WTC11 (cell line): ENCODE measurements at regions not wholly inside any gene's neighbourhood (a gene's known extent, or its start where the extent isn't known, plus 50 kb on each side); places are given as distances from the start of the nearest gene placed in this dataset.

ENCODE experiments used
- ATAC-seq: fragments of 200-7000 bp; cut with Tn5 transposase; 2 replicates; pipeline ENCODE4 v1.10.0; 2021; ENCODE audit warnings: mild to moderate bottlenecking, moderate library complexity
- CTCF ChIA-PET: fragments of 300-600 bp; sonication (Branson Sonifier 250); formaldehyde crosslinking; loops from one replicate; lab custom pipeline; 2021; ENCODE audit warnings: antibody characterized with exemption; lab: Charles Lee
- POLR2A ChIA-PET: fragments of 350-600 bp; sonication (Branson Sonifier 250); formaldehyde crosslinking; loops from one replicate; lab custom pipeline; 2021; ENCODE audit warnings: antibody characterized with exemption; lab: Charles Lee
- DNase-seq: peaks from one replicate; pipeline ENCODE4 v3.0.0; 2021; ENCODE audit warnings: low spot score
- H3K27ac Mint-ChIP-seq: 2 replicates; pipeline ENCODE4 v1.8.0; 2021; ENCODE audit warnings: mixed read lengths
- H3K27me3 Mint-ChIP-seq: 2 replicates; pipeline ENCODE4 v1.8.0; 2021; ENCODE audit warnings: low read depth, mild to moderate bottlenecking, moderate library complexity, mixed read lengths
- H3K36me3 Mint-ChIP-seq: 2 replicates; pipeline ENCODE4 v1.8.0; 2021; ENCODE audit warnings: mixed read lengths
- H3K4me1 Mint-ChIP-seq: 2 replicates; pipeline ENCODE4 v1.8.0; 2022; ENCODE audit warnings: mixed read lengths
- H3K4me3 Mint-ChIP-seq: 2 replicates; pipeline ENCODE4 v1.8.0; 2021; ENCODE audit warnings: mild to moderate bottlenecking, moderate library complexity, mixed read lengths
- H3K9me3 Mint-ChIP-seq: 2 replicates; pipeline ENCODE4 v1.8.0; 2021; ENCODE audit warnings: mixed read lengths
- ATF1 ChIP-seq: sonication (generic); formaldehyde crosslinking; IDR thresholded peaks from 2 replicates; pipeline ENCODE4 v1.8.1; 2023; ENCODE audit warnings: mild to moderate bottlenecking, moderate library complexity, missing genetic modification reagents
- ATF2 ChIP-seq: sonication (generic); formaldehyde crosslinking; IDR thresholded peaks from 2 replicates; pipeline ENCODE4 v1.8.1; 2022; ENCODE audit warnings: low read depth, missing genetic modification reagents, borderline replicate concordance
- CBFB ChIP-seq: sonication (generic); formaldehyde crosslinking; IDR thresholded peaks from 2 replicates; pipeline ENCODE4 v1.8.1; 2022; ENCODE audit warnings: mild to moderate bottlenecking, low read depth, missing genetic modification reagents
- CREB1 ChIP-seq: sonication (generic); formaldehyde crosslinking; IDR thresholded peaks from 2 replicates; pipeline ENCODE4 v1.8.0; 2023; ENCODE audit warnings: mild to moderate bottlenecking, missing genetic modification reagents
- E2F1 ChIP-seq: sonication (generic); formaldehyde crosslinking; IDR thresholded peaks from 2 replicates; pipeline ENCODE4 v1.8.0; 2022; ENCODE audit warnings: mild to moderate bottlenecking, missing genetic modification reagents
- ELF4 ChIP-seq: sonication (generic); formaldehyde crosslinking; IDR thresholded peaks from 2 replicates; pipeline ENCODE4 v1.8.1; 2022; ENCODE audit warnings: low read depth, mild to moderate bottlenecking, moderate library complexity, missing genetic modification reagents
- EMX1 ChIP-seq: fragments of 250-450 bp; sonication (Bioruptor Pico); IDR thresholded peaks from 2 replicates; pipeline ENCODE4 v1.8.0; 2021; ENCODE audit warnings: mild to moderate bottlenecking
- ESRRA ChIP-seq: sonication (generic); formaldehyde crosslinking; IDR thresholded peaks from 2 replicates; pipeline ENCODE4 v1.8.1; 2022; ENCODE audit warnings: mild to moderate bottlenecking, missing genetic modification reagents, borderline replicate concordance
- ETV6 ChIP-seq: sonication (generic); formaldehyde crosslinking; IDR thresholded peaks from 2 replicates; pipeline ENCODE4 v1.8.1; 2022; ENCODE audit warnings: mild to moderate bottlenecking, missing genetic modification reagents
- FOXJ3 ChIP-seq: sonication (generic); formaldehyde crosslinking; IDR thresholded peaks from 2 replicates; pipeline ENCODE4 v1.9.0; 2021; ENCODE audit warnings: missing genetic modification reagents, mild to moderate bottlenecking, borderline replicate concordance
- GTF2I ChIP-seq: fragments of 250-450 bp; sonication (Bioruptor Pico); conservative IDR thresholded peaks from 2 replicates; pipeline ENCODE4 v1.4.0; 2021; ENCODE audit warnings: mild to moderate bottlenecking
- HMGA2 ChIP-seq: fragments of 250-450 bp; sonication (Bioruptor Pico); IDR thresholded peaks from 2 replicates; pipeline ENCODE4 v1.4.0; 2021; ENCODE audit warnings: mild to moderate bottlenecking, moderate library complexity
- IRF2 ChIP-seq: sonication (generic); formaldehyde crosslinking; IDR thresholded peaks from 2 replicates; pipeline ENCODE4 v1.8.0; 2022; ENCODE audit warnings: low read depth, missing genetic modification reagents, borderline replicate concordance
- MXD4 ChIP-seq: fragments of 250-450 bp; sonication (Bioruptor Pico); IDR thresholded peaks from 2 replicates; pipeline ENCODE4 v1.8.0; 2021; ENCODE audit warnings: mild to moderate bottlenecking, moderate library complexity, borderline replicate concordance
- NFATC4 ChIP-seq: fragments of 250-450 bp; sonication (Bioruptor Pico); IDR thresholded peaks from 2 replicates; pipeline ENCODE4 v1.9.0; 2021; ENCODE audit warnings: mild to moderate bottlenecking
- NFE2L1 ChIP-seq: sonication (generic); formaldehyde crosslinking; IDR thresholded peaks from 2 replicates; pipeline ENCODE4 v1.8.1; 2023; ENCODE audit warnings: missing genetic modification reagents
- NFYB ChIP-seq: sonication (generic); formaldehyde crosslinking; conservative IDR thresholded peaks from 2 replicates; pipeline ENCODE4 v1.8.0; 2022; ENCODE audit warnings: low read depth, missing genetic modification reagents
- PREB ChIP-seq: sonication (generic); formaldehyde crosslinking; IDR thresholded peaks from 2 replicates; pipeline ENCODE4 v1.8.1; 2022; ENCODE audit warnings: mild to moderate bottlenecking, missing genetic modification reagents, moderate library complexity, borderline replicate concordance
- PRRX2 ChIP-seq: fragments of 250-450 bp; sonication (Bioruptor Pico); IDR thresholded peaks from 2 replicates; pipeline ENCODE4 v1.8.0; 2021; ENCODE audit warnings: mild to moderate bottlenecking
- RORB ChIP-seq: fragments of 250-450 bp; sonication (Bioruptor Pico); IDR thresholded peaks from 2 replicates; pipeline ENCODE4 v1.9.0; 2021; ENCODE audit warnings: mild to moderate bottlenecking
- USF1 ChIP-seq: sonication (generic); formaldehyde crosslinking; IDR thresholded peaks from 2 replicates; pipeline ENCODE4 v1.8.0; 2022; ENCODE audit warnings: mild to moderate bottlenecking, missing genetic modification reagents
- ZBTB21 ChIP-seq: sonication (generic); formaldehyde crosslinking; IDR thresholded peaks from 2 replicates; pipeline ENCODE4 v1.8.1; 2023; ENCODE audit warnings: mild to moderate bottlenecking, missing genetic modification reagents, borderline replicate concordance
- ZMAT4 ChIP-seq: fragments of 250-450 bp; sonication (Bioruptor Pico); IDR thresholded peaks from 2 replicates; pipeline ENCODE4 v1.9.0; 2021; ENCODE audit warnings: mild to moderate bottlenecking
- ZNF121 ChIP-seq: sonication (generic); formaldehyde crosslinking; IDR thresholded peaks from 2 replicates; pipeline ENCODE4 v1.8.0; 2023; ENCODE audit warnings: missing genetic modification reagents
- ZNF138 ChIP-seq: sonication (generic); formaldehyde crosslinking; conservative IDR thresholded peaks from 2 replicates; pipeline ENCODE4 v1.8.1; 2022; ENCODE audit warnings: mild to moderate bottlenecking, moderate library complexity, missing genetic modification reagents
- ZNF219 ChIP-seq: sonication (generic); formaldehyde crosslinking; IDR thresholded peaks from 2 replicates; pipeline ENCODE4 v1.8.0; 2023; ENCODE audit warnings: missing genetic modification reagents, mild to moderate bottlenecking, borderline replicate concordance
- ZNF232 ChIP-seq: sonication (generic); formaldehyde crosslinking; IDR thresholded peaks from 2 replicates; pipeline ENCODE4 v1.8.0; 2022; ENCODE audit warnings: mild to moderate bottlenecking, missing genetic modification reagents
- ZNF317 ChIP-seq: sonication (generic); formaldehyde crosslinking; IDR thresholded peaks from 2 replicates; pipeline ENCODE4 v1.8.1; 2023; ENCODE audit warnings: low read depth, mild to moderate bottlenecking, moderate library complexity, missing genetic modification reagents, borderline replicate concordance
- ZNF423 ChIP-seq: fragments of 250-450 bp; sonication (Bioruptor Pico); IDR thresholded peaks from 2 replicates; pipeline ENCODE4 v2.1.2; 2022; ENCODE audit warnings: mild to moderate bottlenecking, moderate library complexity
- ZSCAN18 ChIP-seq: fragments of 250-450 bp; sonication (Bioruptor Pico); IDR thresholded peaks from 2 replicates; pipeline ENCODE4 v2.1.2; 2022; ENCODE audit warnings: mild to moderate bottlenecking, moderate library complexity

GRCh38 chr3:80142714-80143113, 374.9 kb upstream of the ROBO1 start:
- no peaks in the 10 kb centered on the region for H3K4me1 Mint-ChIP-seq
- CTCF ChIA-PET, result no interaction called here

GRCh38 chr3:80141557-80141956, 373.8 kb upstream of the ROBO1 start:
- ATAC-seq (no peak), DNase-seq (no peak)
- H3K36me3 Mint-ChIP-seq, result no peaks in the 10 kb centered on the region
- H3K9me3 Mint-ChIP-seq, result peaks cover 4% of the 10 kb centered on the region
- no peaks in the 10 kb centered on the region; the same call in 1 of the 2 replicates for H3K27me3 Mint-ChIP-seq
- POLR2A ChIA-PET, result no interaction called here
- CTCF ChIA-PET, result no interaction called here
- H3K4me3 Mint-ChIP-seq, result no peak overlapping the region
- H3K27ac Mint-ChIP-seq, result no peak overlapping the region
- no peaks in the 10 kb centered on the region for H3K4me1 Mint-ChIP-seq
- TF ChIP-seq CREB1 (CRISPR knock-in tag) (no peak), USF1 (CRISPR knock-in tag) (no peak), ZNF219 (no peak), ESRRA (no peak), RORB (CRISPR knock-in tag) (no peak), ZSCAN18 (CRISPR knock-in tag) (no peak), GTF2I (CRISPR knock-in tag) (no peak), FOXJ3 (CRISPR knock-in tag) (no peak), ATF1 (CRISPR knock-in tag) (no peak), ZNF138 (CRISPR knock-in tag) (no peak), ZNF232 (CRISPR knock-in tag) (no peak), PRRX2 (CRISPR knock-in tag) (no peak), ELF4 (no peak), ZNF317 (CRISPR knock-in tag) (no peak), MXD4 (CRISPR knock-in tag) (no peak), ZBTB21 (CRISPR knock-in tag) (no peak), NFYB (CRISPR knock-in tag) (no peak), ATF2 (CRISPR knock-in tag) (no peak), IRF2 (no peak)

More at GRCh38 chr3:80142714-80143113, 374.9 kb upstream of the ROBO1 start:
- H3K27ac Mint-ChIP-seq, result no peak overlapping the region
- TF ChIP-seq ZNF423, result no peak
- no peak for TF ChIP-seq ETV6 (CRISPR knock-in tag)
- no peak for TF ChIP-seq PREB (CRISPR knock-in tag)
- TF ChIP-seq NFATC4, result no peak
- TF ChIP-seq ZMAT4 (CRISPR knock-in tag), result no peak
- no peak for TF ChIP-seq ZNF121 (CRISPR knock-in tag)
- no peak for TF ChIP-seq E2F1
- TF ChIP-seq MXD4 (CRISPR knock-in tag), result no peak
- TF ChIP-seq HMGA2 (CRISPR knock-in tag), result no peak
- no peak for TF ChIP-seq NFE2L1 (CRISPR knock-in tag)
- TF ChIP-seq CBFB (CRISPR knock-in tag), result no peak
- TF ChIP-seq EMX1 (CRISPR knock-in tag), result no peak
- POLR2A ChIA-PET, result no interaction called here
- no peaks in the 10 kb centered on the region; the same call in 1 of the 2 replicates for H3K27me3 Mint-ChIP-seq
- no peaks in the 10 kb centered on the region for H3K36me3 Mint-ChIP-seq
- ATAC-seq (no peak), DNase-seq (no peak)
- peaks cover 11% of the 10 kb centered on the region for H3K9me3 Mint-ChIP-seq
- H3K4me3 Mint-ChIP-seq, result no peak overlapping the region
